Medulla oblongata (tissue), 1 donor: ENCODE measurements at regions not wholly inside any gene's neighbourhood (a gene's known extent, or its start where the extent isn't known, plus 50 kb on each side); places are given as distances from the start of the nearest gene placed in this dataset.
"Not testable (repeated sequence)": the region's sequence is repeated elsewhere in the genome, so short reads cannot be mapped to it uniquely, and the experiment has no call there.

ENCODE experiments used
- DNase-seq: peaks from one replicate; pipeline ENCODE4 v3.0.0-alpha.2; 2015; ENCODE audit errors: extremely low spot score

- no peak for DNase-seq
These were observed 648.5 kb upstream of the LCORL start for GRCh38 chr4:18670034-18670433.

GRCh38 chr4:18669390-18669789, 647.8 kb upstream of the LCORL start:
- no peak for DNase-seq

GRCh38 chr4:18666322-18666721, 644.8 kb upstream of the LCORL start:
- DNase-seq, result no peak

DNA sequence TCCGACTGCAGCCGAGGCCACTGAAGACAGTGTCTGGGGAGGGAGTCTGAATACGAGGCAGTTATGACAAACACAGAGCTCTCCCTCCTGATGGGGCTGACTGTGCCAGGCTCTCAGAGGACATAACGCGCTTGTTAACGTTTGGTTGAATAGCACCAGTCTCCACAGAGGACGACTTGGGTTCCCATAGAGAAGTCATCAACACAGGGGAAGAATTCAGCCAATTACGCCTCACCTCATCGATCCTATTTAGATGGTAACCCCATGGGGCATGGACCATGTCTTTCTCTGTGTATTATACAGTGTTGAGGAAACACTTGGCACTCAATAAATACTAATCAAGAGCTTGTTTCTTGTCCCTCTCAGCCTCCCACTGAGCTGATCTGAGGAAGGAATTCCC, 642.6 kb upstream of the LCORL start:
- DNase-seq, result peak; percentile 58

DNA sequence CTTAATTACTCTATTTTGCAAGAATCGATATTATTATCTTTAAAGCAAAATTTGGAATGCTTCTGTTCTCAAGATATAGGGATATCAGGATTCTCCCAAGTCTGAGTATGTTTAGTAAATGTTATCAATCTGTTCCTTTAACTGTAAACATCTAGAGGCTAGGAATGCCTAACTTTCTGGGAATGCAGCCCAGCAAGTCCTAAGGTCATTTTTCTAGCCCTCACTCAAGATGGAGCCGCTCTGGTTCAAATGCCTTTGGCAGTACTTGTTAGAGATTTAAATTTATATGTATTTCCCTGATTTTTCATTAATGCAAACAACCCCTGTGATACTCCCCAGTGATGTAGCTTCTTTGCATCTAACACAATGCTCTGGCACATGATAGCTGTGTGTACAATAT, 623.8 kb upstream of the LCORL start:
- DNase-seq, result no peak

GRCh38 chr4:18641334-18641733, 619.8 kb upstream of the LCORL start:
- no peak for DNase-seq

GRCh38 chr4:18638031-18638430, 616.5 kb upstream of the LCORL start:
- no peak for DNase-seq

- peak; percentile 27 for DNase-seq
These were observed 614.5 kb upstream of the LCORL start for GRCh38 chr4:18636001-18636585.

DNA sequence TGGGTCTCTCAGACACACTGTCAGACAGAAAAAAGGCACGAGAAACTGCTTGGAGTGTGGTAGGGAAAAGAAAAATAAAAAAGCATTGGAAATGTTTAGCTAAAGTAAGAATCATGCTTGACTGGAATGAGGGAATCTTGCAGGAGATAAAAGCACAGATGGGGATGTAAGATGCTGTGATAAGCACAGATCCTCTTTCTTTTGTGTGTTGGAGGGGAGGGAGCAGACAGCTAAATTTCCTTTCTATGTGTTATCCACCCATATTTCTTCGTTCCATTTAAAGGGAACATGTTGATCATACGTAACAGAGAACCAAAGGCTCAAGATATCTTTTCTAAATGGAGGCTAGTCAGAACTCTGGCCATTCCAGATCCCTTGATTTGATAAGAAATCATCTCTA, 614.0 kb upstream of the LCORL start:
- DNase-seq, result no peak

GRCh38 chr4:18631586-18631985, 610.0 kb upstream of the LCORL start:
- DNase-seq, result no peak

GRCh38 chr4:18630218-18631110, 608.9 kb upstream of the LCORL start:
- DNase-seq, result no peak

GRCh38 chr4:18627447-18628005, 606.0 kb upstream of the LCORL start:
- no peak for DNase-seq

DNA sequence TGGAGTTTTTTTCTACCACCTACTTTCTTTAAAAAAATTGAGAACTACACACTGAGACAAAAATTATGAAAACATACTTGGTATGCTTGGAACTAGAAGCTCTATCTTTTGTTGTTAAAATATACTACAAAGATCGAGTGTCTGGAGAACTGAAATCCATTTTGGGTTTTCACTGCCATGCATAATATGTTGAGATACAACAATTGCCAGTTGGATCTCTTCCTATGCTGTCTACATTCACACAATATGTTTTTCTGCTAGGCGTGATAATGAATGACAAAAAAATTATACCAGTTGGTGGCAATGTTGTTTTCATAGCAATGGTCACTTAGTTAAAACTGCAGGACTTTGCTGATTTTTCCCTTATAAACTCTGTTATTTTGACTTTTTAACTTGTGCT, 605.4 kb upstream of the LCORL start:
- no peak for DNase-seq

DNA sequence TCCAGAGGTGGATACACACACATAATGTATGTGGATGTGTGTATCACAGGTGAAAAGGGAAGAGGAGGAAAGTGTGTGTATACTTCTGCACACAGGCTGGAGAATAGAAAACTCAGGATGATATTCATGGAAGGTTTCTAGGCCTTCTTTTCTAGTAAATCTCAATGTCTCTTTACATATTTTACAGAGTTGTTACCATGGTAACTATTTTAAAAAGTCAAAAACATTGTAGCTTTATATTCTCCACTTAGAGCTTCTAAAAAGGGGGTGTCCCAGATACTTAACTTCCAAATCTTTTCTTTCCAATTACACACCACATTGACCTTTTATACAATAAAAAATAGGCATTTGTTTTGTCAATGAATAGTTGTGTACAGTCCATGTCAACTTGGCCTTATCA, 604.8 kb upstream of the LCORL start:
- no peak for DNase-seq

- DNase-seq, result no peak
These were observed 599.6 kb upstream of the LCORL start for GRCh38 chr4:18621186-18621585.

- no peak for DNase-seq
These were observed 595.2 kb upstream of the LCORL start for GRCh38 chr4:18616720-18617119.

GRCh38 chr4:18611026-18611425, 589.5 kb upstream of the LCORL start:
- DNase-seq, result no peak

- no peak for DNase-seq
These were observed 587.5 kb upstream of the LCORL start for GRCh38 chr4:18608908-18609533.

GRCh38 chr4:18602610-18603009, 581.1 kb upstream of the LCORL start:
- DNase-seq, result not testable (repeated sequence)

DNA sequence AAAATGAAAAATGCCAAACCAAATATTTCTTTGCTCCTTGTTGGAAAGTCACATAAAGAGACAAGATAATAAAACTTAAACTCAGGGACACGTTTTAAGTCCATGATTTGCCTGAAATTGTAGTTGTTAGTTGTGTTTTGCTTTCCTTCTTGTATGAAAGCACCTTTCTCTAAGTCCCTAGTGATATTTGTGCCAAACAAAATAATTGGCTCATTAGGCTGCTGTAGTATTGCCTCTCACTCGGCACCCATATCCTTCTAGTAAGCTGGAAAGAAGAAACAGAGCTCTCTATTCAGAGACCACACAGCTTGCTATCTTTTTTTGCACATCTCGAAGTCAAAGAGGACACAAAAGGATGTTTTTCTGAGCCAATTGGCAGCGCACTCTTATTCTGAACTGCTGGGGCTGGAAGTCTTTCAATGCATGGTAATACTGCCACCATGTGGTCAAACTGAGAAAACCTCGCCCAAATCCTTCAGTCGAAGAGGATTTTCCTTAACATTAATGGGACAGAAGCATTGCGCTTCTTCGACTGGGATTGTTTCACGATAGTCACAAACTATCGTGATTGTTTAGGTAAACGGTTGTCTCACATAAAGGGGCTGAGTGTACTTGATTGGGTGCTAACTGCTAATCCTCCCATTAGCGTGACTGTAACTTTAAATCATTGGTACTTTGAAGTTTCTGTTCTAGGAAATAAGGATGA, 571.9 kb upstream of the LCORL start:
- peak; percentile 96 for DNase-seq

DNA sequence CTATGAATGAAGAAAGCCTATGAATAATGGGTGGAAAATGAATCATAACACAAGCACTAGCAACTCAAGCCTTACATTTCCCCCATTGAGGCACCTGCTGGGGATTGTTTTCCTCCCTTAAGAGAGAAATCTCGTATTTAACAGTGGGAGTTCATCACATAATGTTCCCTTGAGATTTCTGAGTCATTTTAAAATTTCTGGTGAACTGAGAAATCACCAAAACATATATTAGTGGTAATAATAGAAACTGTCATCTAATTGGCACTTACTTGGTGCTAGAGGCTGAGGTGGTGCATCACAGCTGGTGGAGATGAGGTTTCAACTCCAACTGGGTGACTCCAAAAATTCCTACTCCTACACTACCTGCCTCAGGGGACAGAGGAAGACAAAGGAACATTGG, 561.3 kb upstream of the LCORL start:
- DNase-seq, result no peak

GRCh38 chr4:18578307-18578706, 556.8 kb upstream of the LCORL start:
- no peak for DNase-seq
